HG02678 (cell line): ENCODE measurements at regions not wholly inside any gene's neighbourhood (a gene's known extent, or its start where the extent isn't known, plus 50 kb on each side); places are given as distances from the start of the nearest gene placed in this dataset.

Experiments used
- ATAC-seq: cut with Tn5 transposase; IDR thresholded peaks from one replicate; pipeline ENCODE4 v1.9.1; 2021; ENCODE audit warnings: mild to moderate bottlenecking, moderate library complexity; ENCODE audit not compliant: unreplicated experiment

GRCh38 chr18:41482501-41482900, 472.5 kb upstream of the PIK3C3 start:
- ATAC-seq, result no peak

GRCh38 chr18:41466436-41467160, 488.4 kb upstream of the PIK3C3 start:
- no peak for ATAC-seq

GRCh38 chr18:41465386-41465785, 489.6 kb upstream of the PIK3C3 start:
- ATAC-seq, result no peak

GRCh38 chr18:41464278-41464677, 490.8 kb upstream of the PIK3C3 start:
- no peak for ATAC-seq

- ATAC-seq, result no peak
Measured at GRCh38 chr18:41462946-41463345, 492.1 kb upstream of the PIK3C3 start.

GRCh38 chr18:41461114-41461513, 493.9 kb upstream of the PIK3C3 start:
- no peak for ATAC-seq

GRCh38 chr18:41459656-41460055, 495.4 kb upstream of the PIK3C3 start:
- no peak for ATAC-seq

- ATAC-seq, result no peak
Measured at GRCh38 chr18:41458376-41458775, 496.7 kb upstream of the PIK3C3 start.

- ATAC-seq, result no peak
Measured at GRCh38 chr18:41457765-41458326, 497.2 kb upstream of the PIK3C3 start.

- no peak for ATAC-seq
Measured at GRCh38 chr18:41456831-41457230, 498.2 kb upstream of the PIK3C3 start.

- ATAC-seq, result no peak
Measured at GRCh38 chr18:41449612-41450011, 505.4 kb upstream of the PIK3C3 start.

- no peak for ATAC-seq
Measured at GRCh38 chr18:41444943-41445342, 510.1 kb upstream of the PIK3C3 start.

GRCh38 chr18:41436772-41437171, 518.3 kb upstream of the PIK3C3 start:
- ATAC-seq, result no peak

GRCh38 chr18:41418598-41418997, 536.4 kb upstream of the PIK3C3 start:
- no peak for ATAC-seq

- no peak for ATAC-seq
Measured at GRCh38 chr18:41416044-41416443, 539.0 kb upstream of the PIK3C3 start.

GRCh38 chr18:41410006-41410405, 545.0 kb upstream of the PIK3C3 start:
- ATAC-seq, result no peak

- ATAC-seq, result no peak
Measured at GRCh38 chr18:41406834-41407233, 548.2 kb upstream of the PIK3C3 start.

- no peak for ATAC-seq
Measured at GRCh38 chr18:41396861-41397260, 558.2 kb upstream of the PIK3C3 start.

GRCh38 chr18:41396211-41396610, 558.8 kb upstream of the PIK3C3 start:
- no peak for ATAC-seq

- no peak for ATAC-seq
Measured at GRCh38 chr18:41395695-41396094, 559.3 kb upstream of the PIK3C3 start.

- no peak for ATAC-seq
Measured at GRCh38 chr18:41391616-41392595, 563.1 kb upstream of the PIK3C3 start.

- no peak for ATAC-seq
Measured at GRCh38 chr18:41390309-41390708, 564.7 kb upstream of the PIK3C3 start.
